ENCODE measurements at regions not wholly inside any gene's neighbourhood (a gene's known extent, or its start where the extent isn't known, plus 50 kb on each side); places are given as distances from the start of the nearest gene placed in this dataset.

DNA sequence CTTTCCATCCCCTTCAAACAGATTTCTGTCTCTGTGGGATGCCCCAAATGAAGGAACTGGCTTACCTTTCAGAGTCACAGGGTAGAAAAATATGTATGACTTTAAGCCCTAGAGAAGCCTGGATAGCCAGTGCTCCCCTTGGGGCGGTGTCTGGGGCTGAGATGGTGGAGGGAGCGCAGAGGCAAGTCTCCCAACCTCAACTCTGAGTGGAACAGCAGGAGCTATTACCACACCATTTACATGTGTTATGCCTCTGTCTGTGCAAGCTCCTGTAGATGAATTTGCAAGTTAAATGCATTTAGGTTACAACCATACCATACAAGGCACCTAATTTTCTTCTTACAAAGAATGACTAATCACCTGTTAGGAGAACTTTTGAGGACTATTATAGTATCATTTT lies 50.4 kb upstream of the CLMN start (continued):
- TF ChIP-seq, protein P1, sequence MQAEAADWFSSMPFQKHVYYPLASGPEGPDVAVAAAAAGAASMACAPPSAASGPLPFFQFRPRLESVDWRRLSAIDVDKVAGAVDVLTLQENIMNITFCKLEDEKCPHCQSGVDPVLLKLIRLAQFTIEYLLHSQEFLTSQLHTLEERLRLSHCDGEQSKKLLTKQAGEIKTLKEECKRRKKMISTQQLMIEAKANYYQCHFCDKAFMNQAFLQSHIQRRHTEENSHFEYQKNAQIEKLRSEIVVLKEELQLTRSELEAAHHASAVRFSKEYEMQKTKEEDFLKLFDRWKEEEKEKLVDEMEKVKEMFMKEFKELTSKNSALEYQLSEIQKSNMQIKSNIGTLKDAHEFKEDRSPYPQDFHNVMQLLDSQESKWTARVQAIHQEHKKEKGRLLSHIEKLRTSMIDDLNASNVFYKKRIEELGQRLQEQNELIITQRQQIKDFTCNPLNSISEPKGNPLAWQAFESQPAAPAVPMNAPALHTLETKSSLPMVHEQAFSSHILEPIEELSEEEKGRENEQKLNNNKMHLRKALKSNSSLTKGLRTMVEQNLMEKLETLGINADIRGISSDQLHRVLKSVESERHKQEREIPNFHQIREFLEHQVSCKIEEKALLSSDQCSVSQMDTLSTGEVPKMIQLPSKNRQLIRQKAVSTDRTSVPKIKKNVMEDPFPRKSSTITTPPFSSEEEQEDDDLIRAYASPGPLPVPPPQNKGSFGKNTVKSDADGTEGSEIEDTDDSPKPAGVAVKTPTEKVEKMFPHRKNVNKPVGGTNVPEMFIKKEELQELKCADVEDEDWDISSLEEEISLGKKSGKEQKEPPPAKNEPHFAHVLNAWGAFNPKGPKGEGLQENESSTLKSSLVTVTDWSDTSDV (CRISPR knock-in tag; IDR thresholded peaks at IDR 0.05) = no peak
- TF ChIP-seq, protein P2, sequence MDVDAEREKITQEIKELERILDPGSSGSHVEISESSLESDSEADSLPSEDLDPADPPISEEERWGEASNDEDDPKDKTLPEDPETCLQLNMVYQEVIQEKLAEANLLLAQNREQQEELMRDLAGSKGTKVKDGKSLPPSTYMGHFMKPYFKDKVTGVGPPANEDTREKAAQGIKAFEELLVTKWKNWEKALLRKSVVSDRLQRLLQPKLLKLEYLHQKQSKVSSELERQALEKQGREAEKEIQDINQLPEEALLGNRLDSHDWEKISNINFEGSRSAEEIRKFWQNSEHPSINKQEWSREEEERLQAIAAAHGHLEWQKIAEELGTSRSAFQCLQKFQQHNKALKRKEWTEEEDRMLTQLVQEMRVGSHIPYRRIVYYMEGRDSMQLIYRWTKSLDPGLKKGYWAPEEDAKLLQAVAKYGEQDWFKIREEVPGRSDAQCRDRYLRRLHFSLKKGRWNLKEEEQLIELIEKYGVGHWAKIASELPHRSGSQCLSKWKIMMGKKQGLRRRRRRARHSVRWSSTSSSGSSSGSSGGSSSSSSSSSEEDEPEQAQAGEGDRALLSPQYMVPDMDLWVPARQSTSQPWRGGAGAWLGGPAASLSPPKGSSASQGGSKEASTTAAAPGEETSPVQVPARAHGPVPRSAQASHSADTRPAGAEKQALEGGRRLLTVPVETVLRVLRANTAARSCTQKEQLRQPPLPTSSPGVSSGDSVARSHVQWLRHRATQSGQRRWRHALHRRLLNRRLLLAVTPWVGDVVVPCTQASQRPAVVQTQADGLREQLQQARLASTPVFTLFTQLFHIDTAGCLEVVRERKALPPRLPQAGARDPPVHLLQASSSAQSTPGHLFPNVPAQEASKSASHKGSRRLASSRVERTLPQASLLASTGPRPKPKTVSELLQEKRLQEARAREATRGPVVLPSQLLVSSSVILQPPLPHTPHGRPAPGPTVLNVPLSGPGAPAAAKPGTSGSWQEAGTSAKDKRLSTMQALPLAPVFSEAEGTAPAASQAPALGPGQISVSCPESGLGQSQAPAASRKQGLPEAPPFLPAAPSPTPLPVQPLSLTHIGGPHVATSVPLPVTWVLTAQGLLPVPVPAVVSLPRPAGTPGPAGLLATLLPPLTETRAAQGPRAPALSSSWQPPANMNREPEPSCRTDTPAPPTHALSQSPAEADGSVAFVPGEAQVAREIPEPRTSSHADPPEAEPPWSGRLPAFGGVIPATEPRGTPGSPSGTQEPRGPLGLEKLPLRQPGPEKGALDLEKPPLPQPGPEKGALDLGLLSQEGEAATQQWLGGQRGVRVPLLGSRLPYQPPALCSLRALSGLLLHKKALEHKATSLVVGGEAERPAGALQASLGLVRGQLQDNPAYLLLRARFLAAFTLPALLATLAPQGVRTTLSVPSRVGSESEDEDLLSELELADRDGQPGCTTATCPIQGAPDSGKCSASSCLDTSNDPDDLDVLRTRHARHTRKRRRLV (CRISPR knock-in tag; IDR thresholded peaks at IDR 0.05) = no peak

All from HepG2 (cell line).